Loucy (cell line): ENCODE measurements at regions not wholly inside any gene's neighbourhood (a gene's known extent, or its start where the extent isn't known, plus 50 kb on each side); places are given as distances from the start of the nearest gene placed in this dataset.

ENCODE experiments used
- H2AFZ ChIP-seq: fragments of 200-600 bp; sonication (generic); 2 replicates; pipeline ENCODE4 v1.6.0; 2016; ENCODE audit warnings: antibody characterized with exemption, mild to moderate bottlenecking, low read length, moderate library complexity
- H3F3A ChIP-seq: fragments of 200-600 bp; 2 replicates; pipeline ENCODE4 v1.6.0; 2016; ENCODE audit warnings: antibody characterized with exemption, low read depth, mild to moderate bottlenecking
- H3K27me3 ChIP-seq: fragments of 200-600 bp; sonication (generic); 2 replicates; pipeline ENCODE4 v1.6.1; 2014; ENCODE audit warnings: low read length, mild to moderate bottlenecking; ENCODE audit not compliant: insufficient read depth, poor library complexity, severe bottlenecking
- H3K36me3 ChIP-seq: fragments of 200-600 bp; sonication (generic); 2 replicates; pipeline ENCODE4 v1.6.1; 2016; ENCODE audit warnings: low read length; ENCODE audit not compliant: insufficient read depth
- H3K4me1 ChIP-seq: fragments of 200-600 bp; sonication (generic); 2 replicates; pipeline ENCODE4 v1.5.1; 2014; ENCODE audit warnings: low read length, mild to moderate bottlenecking; ENCODE audit not compliant: insufficient read depth, poor library complexity, severe bottlenecking
- H3K4me2 ChIP-seq: fragments of 200-600 bp; sonication (generic); 2 replicates; pipeline ENCODE4 v1.6.0; 2014; ENCODE audit warnings: antibody characterized with exemption, low read length, low read depth, mild to moderate bottlenecking; ENCODE audit not compliant: poor library complexity, severe bottlenecking
- H3K4me3 ChIP-seq: fragments of 200-600 bp; sonication (generic); 2 replicates; pipeline ENCODE4 v1.5.1; 2014; ENCODE audit warnings: low read length, mild to moderate bottlenecking, mixed read lengths; ENCODE audit not compliant: poor library complexity, severe bottlenecking
- H3K79me2 ChIP-seq: fragments of 200-600 bp; sonication (generic); 2 replicates; pipeline ENCODE4 v1.6.1; 2014; ENCODE audit warnings: low read length; ENCODE audit not compliant: insufficient read depth
- H3K9ac ChIP-seq: fragments of 200-600 bp; sonication (generic); 2 replicates; pipeline ENCODE4 v1.6.0; 2014; ENCODE audit warnings: mild to moderate bottlenecking, low read depth, low read length, moderate library complexity; ENCODE audit not compliant: poor library complexity, severe bottlenecking
- H3K9me2 ChIP-seq: fragments of 200-600 bp; sonication (generic); replicated peaks from 2 replicates; pipeline ENCODE4 v1.6.1; 2016; ENCODE audit warnings: low read depth, low read length, mixed read lengths
- H3K9me3 ChIP-seq: fragments of 200-600 bp; sonication (generic); 2 replicates; pipeline ENCODE4 v1.6.1; 2014; ENCODE audit warnings: mild to moderate bottlenecking, antibody characterized with exemption, low read length, low read depth; ENCODE audit not compliant: insufficient read depth
- H4K20me1 ChIP-seq: fragments of 200-600 bp; sonication (generic); 2 replicates; pipeline ENCODE4 v1.6.0; 2014; ENCODE audit warnings: antibody characterized with exemption, low read length, mild to moderate bottlenecking; ENCODE audit not compliant: insufficient read depth, poor library complexity, severe bottlenecking
- EZH2phosphoT487 ChIP-seq: fragments of 200-600 bp; IDR thresholded peaks from 2 replicates; pipeline ENCODE4 v1.6.1; 2018; ENCODE audit warnings: antibody characterized with exemption, mild to moderate bottlenecking, moderate library complexity, borderline replicate concordance
- TF ChIP-seq, protein P1 (sequence below): fragments of 200-600 bp; sonication (generic); conservative IDR thresholded peaks from 2 replicates; pipeline ENCODE4 v1.5.1; 2014; ENCODE audit warnings: mild to moderate bottlenecking, antibody characterized with exemption, low read length

DNA sequence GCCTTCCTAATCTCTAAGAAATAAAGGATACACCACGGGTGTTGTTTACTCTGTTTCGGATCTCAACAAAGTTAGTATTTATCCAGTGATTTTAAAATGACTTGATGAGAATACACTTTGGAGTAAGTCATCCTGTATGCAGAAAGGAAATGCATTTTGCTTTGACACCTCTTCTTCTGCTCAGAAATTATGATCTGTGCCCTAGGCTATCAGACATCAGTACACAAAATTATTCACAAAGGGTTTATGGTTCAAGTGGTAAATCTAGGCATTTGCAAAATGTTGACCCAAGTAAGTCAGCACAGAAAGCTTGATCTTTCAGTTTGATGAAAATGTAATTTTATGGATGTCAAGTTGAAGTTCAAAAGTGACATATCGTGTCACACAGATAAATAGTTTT, 248.5 kb downstream of the ATP23 start:
- H2AFZ ChIP-seq = no peak overlapping the region
- H4K20me1 ChIP-seq = no peaks in the 10 kb centered on the region
- no peaks in the 10 kb centered on the region for H3K4me1 ChIP-seq
- no peaks in the 10 kb centered on the region for H3K9me2 ChIP-seq
- H3K79me2 ChIP-seq = no peaks in the 10 kb centered on the region
- H3K36me3 ChIP-seq = no peaks in the 10 kb centered on the region
- no peak overlapping the region for H3K9ac ChIP-seq
- H3K4me3 ChIP-seq = no peak overlapping the region
- no peaks in the 10 kb centered on the region for H3K27me3 ChIP-seq
- no peak for TF ChIP-seq EZH2phosphoT487
- TF ChIP-seq, protein P1, sequence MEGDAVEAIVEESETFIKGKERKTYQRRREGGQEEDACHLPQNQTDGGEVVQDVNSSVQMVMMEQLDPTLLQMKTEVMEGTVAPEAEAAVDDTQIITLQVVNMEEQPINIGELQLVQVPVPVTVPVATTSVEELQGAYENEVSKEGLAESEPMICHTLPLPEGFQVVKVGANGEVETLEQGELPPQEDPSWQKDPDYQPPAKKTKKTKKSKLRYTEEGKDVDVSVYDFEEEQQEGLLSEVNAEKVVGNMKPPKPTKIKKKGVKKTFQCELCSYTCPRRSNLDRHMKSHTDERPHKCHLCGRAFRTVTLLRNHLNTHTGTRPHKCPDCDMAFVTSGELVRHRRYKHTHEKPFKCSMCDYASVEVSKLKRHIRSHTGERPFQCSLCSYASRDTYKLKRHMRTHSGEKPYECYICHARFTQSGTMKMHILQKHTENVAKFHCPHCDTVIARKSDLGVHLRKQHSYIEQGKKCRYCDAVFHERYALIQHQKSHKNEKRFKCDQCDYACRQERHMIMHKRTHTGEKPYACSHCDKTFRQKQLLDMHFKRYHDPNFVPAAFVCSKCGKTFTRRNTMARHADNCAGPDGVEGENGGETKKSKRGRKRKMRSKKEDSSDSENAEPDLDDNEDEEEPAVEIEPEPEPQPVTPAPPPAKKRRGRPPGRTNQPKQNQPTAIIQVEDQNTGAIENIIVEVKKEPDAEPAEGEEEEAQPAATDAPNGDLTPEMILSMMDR = no peak
- H3F3A ChIP-seq = no peaks in the 10 kb centered on the region
- no peaks in the 10 kb centered on the region; the same call in 1 of the 2 replicates for H3K9me3 ChIP-seq
- H3K4me2 ChIP-seq = no peak overlapping the region

DNA sequence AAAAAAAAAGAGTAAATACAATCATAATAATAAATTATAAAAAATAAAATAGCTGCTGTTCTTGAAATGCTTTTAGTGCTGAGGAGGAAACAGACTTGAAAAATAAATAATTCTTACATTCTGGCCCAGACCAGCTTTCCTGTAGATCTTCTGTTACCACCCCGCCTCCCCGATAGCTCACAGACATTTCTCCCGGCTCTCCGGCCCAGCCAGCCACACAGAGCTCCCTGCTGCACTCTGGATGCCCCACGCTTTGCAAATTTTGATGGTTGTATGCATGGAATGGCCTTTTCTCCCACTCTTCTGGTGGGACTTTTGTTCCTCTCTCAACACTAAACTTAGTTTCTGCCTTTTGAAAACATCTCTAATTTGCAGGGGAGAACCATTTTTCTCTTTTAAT, 249.3 kb downstream of the ATP23 start:
- H3K9ac ChIP-seq = no peak overlapping the region
- TF ChIP-seq EZH2phosphoT487 = no peak
- TF ChIP-seq, protein P1 = no peak
- no peak overlapping the region for H3K4me3 ChIP-seq
- H2AFZ ChIP-seq = no peak overlapping the region
- no peaks in the 10 kb centered on the region; the same call in 1 of the 2 replicates for H3K9me3 ChIP-seq
- H4K20me1 ChIP-seq = no peaks in the 10 kb centered on the region
- H3K79me2 ChIP-seq = no peaks in the 10 kb centered on the region
- no peaks in the 10 kb centered on the region for H3K4me1 ChIP-seq
- H3K27me3 ChIP-seq = no peaks in the 10 kb centered on the region
- H3K36me3 ChIP-seq = no peaks in the 10 kb centered on the region
- no peaks in the 10 kb centered on the region for H3K9me2 ChIP-seq
- no peak overlapping the region for H3K4me2 ChIP-seq
- H3F3A ChIP-seq = no peaks in the 10 kb centered on the region

DNA sequence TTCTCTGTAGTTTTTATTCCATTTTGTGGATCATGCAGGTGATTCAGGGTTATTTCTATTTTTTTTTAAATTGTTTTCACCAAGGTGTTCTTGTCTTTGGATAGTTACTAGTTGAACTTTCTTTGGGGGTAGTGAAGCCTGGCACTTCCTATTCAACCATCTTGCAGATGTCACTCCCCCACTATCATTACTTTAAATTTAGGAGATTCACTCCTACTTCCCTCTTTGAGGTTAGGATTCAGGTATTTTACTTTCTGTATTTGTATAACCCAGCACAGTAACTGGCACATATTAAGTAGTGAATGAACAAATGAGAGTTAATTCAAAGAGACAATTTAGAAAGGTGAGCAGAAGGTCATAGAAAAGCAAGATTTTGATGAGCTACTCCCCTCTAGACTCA, 255.6 kb downstream of the ATP23 start:
- no peak overlapping the region for H2AFZ ChIP-seq
- no peaks in the 10 kb centered on the region for H3F3A ChIP-seq
- H3K36me3 ChIP-seq = no peaks in the 10 kb centered on the region
- H3K27me3 ChIP-seq = no peaks in the 10 kb centered on the region
- no peak overlapping the region for H3K4me2 ChIP-seq
- H3K79me2 ChIP-seq = no peaks in the 10 kb centered on the region
- H4K20me1 ChIP-seq = no peaks in the 10 kb centered on the region
- H3K4me1 ChIP-seq = no peaks in the 10 kb centered on the region
- no peak for TF ChIP-seq EZH2phosphoT487
- TF ChIP-seq, protein P1 = no peak
- no peaks in the 10 kb centered on the region for H3K9me3 ChIP-seq
- H3K9me2 ChIP-seq = no peaks in the 10 kb centered on the region
- H3K9ac ChIP-seq = no peak overlapping the region
- no peak overlapping the region for H3K4me3 ChIP-seq
